ENCODE measurements at regions not wholly inside any gene's neighbourhood (a gene's known extent, or its start where the extent isn't known, plus 50 kb on each side); places are given as distances from the start of the nearest gene placed in this dataset.

DNA sequence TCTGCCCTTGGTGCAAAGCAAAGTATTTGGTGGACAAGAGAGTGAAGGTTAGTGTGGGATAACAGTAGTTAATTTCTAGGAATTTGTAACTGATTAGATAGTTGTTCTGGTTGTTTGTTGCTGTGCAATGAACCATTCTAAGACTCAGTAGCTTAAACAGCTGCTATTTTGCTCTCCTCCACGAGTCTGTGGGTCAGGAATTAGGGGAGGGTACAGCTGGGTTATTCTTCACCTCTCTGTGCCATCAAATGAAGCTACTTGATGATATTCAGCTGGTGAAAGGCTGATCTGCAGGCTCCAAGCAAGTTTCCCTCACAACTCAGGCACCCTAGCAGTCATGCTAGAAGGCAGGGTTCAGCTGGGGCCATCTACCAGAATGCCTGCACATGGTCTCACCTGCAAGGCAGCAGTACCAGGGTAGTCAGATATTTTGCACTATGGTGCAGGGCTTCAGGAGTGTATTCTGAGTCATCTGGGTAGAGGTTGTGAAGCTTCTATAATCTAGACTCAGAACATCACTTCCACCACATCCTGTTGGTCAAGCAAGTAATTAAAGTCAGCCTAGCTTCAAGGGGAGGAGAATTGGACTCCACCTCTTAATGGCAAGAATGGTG lies 159.5 kb upstream of the SLC28A3 start (continued):
- TF ChIP-seq RAD21 (IDR thresholded peaks at IDR 0.05 in 1 of 2, conservative IDR thresholded peaks at IDR 0.05 in 1 of 2; ENCODE audit: low read depth in 2 of 2, low read length in 2 of 2) (no peak), SIN3A (conservative IDR thresholded peaks at IDR 0.05 in 1 of 2, IDR thresholded peaks at IDR 0.05 in 1 of 2; ENCODE audit: low read depth in 1 of 2, low read length in 2 of 2) (no peak), JUND (IDR thresholded peaks at IDR 0.05; ENCODE audit: low read length) (no peak), NRF1 (IDR thresholded peaks at IDR 0.05; ENCODE audit: low read depth, low read length) (no peak), ASH2L (IDR thresholded peaks at IDR 0.05; ENCODE audit: low read length) (no peak), SRF (IDR thresholded peaks at IDR 0.05; ENCODE audit: low read depth, low read length) (no peak)
- TF ChIP-seq, protein P1, sequence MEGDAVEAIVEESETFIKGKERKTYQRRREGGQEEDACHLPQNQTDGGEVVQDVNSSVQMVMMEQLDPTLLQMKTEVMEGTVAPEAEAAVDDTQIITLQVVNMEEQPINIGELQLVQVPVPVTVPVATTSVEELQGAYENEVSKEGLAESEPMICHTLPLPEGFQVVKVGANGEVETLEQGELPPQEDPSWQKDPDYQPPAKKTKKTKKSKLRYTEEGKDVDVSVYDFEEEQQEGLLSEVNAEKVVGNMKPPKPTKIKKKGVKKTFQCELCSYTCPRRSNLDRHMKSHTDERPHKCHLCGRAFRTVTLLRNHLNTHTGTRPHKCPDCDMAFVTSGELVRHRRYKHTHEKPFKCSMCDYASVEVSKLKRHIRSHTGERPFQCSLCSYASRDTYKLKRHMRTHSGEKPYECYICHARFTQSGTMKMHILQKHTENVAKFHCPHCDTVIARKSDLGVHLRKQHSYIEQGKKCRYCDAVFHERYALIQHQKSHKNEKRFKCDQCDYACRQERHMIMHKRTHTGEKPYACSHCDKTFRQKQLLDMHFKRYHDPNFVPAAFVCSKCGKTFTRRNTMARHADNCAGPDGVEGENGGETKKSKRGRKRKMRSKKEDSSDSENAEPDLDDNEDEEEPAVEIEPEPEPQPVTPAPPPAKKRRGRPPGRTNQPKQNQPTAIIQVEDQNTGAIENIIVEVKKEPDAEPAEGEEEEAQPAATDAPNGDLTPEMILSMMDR (IDR thresholded peaks at IDR 0.05; ENCODE audit: control extremely low read depth in 1 of 3, insufficient read depth in 1 of 3, low read depth in 1 of 3, low read length in 3 of 3) = no peak
- TF ChIP-seq, protein P2, sequence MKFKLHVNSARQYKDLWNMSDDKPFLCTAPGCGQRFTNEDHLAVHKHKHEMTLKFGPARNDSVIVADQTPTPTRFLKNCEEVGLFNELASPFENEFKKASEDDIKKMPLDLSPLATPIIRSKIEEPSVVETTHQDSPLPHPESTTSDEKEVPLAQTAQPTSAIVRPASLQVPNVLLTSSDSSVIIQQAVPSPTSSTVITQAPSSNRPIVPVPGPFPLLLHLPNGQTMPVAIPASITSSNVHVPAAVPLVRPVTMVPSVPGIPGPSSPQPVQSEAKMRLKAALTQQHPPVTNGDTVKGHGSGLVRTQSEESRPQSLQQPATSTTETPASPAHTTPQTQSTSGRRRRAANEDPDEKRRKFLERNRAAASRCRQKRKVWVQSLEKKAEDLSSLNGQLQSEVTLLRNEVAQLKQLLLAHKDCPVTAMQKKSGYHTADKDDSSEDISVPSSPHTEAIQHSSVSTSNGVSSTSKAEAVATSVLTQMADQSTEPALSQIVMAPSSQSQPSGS (IDR thresholded peaks at IDR 0.05; ENCODE audit: low read length) = no peak

All from H1 (cell line).